Stimulated activated CD4-positive, alpha-beta T cell treated with anti-CD3 and anti-CD28 coated beads, Interleukin-4, amount 100 ng/mL, for 48 hours (primary cell): ENCODE measurements at regions not wholly inside any gene's neighbourhood (a gene's known extent, or its start where the extent isn't known, plus 50 kb on each side); places are given as distances from the start of the nearest gene placed in this dataset.
"Not testable (repeated sequence)": the region's sequence is repeated elsewhere in the genome, so short reads cannot be mapped to it uniquely, and the experiment has no call there.

ENCODE experiments used
- DNase-seq, 2 donors: peaks; one replicate each; pipeline ENCODE4 v3.0.0-alpha.2; 2020; ENCODE audit warnings: low read depth in 2 of 2

GRCh38 chr7:142568435-142569097, 180.7 kb upstream of the PRSS1 start:
- no peak for DNase-seq

GRCh38 chr7:142567201-142568075, 181.8 kb upstream of the PRSS1 start:
- DNase-seq = no peak

- DNase-seq = no peak
These were observed 183.0 kb upstream of the PRSS1 start for GRCh38 chr7:142566271-142566670.

GRCh38 chr7:142564125-142564524, 185.1 kb upstream of the PRSS1 start:
- not testable (repeated sequence) for DNase-seq

GRCh38 chr7:142563470-142563869, 185.8 kb upstream of the PRSS1 start:
- DNase-seq = no peak

- DNase-seq = no peak
These were observed 186.6 kb upstream of the PRSS1 start for GRCh38 chr7:142562688-142563087.

GRCh38 chr7:142561396-142561795, 187.9 kb upstream of the PRSS1 start:
- not testable (repeated sequence) for DNase-seq

GRCh38 chr7:142560770-142561169, 188.5 kb upstream of the PRSS1 start:
- DNase-seq = not testable (repeated sequence)

GRCh38 chr7:142560166-142560565, 189.1 kb upstream of the PRSS1 start:
- no peak for DNase-seq

GRCh38 chr7:142557971-142558582, 191.2 kb upstream of the PRSS1 start:
- DNase-seq = peak in 1 of 2 donors; percentile 38

GRCh38 chr7:142556740-142557139, 192.5 kb upstream of the PRSS1 start:
- no peak for DNase-seq

- DNase-seq = no peak
These were observed 194.4 kb upstream of the PRSS1 start for GRCh38 chr7:142554560-142555532.

- no peak for DNase-seq
These were observed 196.1 kb upstream of the PRSS1 start for GRCh38 chr7:142553216-142553615.

GRCh38 chr7:142548978-142549377, 200.3 kb upstream of the PRSS1 start:
- no peak for DNase-seq

- DNase-seq = no peak
These were observed 202.8 kb upstream of the PRSS1 start for GRCh38 chr7:142546452-142546851.

GRCh38 chr7:142542942-142543341, 206.3 kb upstream of the PRSS1 start:
- DNase-seq = no peak

GRCh38 chr7:142542105-142542504, 207.2 kb upstream of the PRSS1 start:
- no peak for DNase-seq

GRCh38 chr7:142540371-142540770, 208.9 kb upstream of the PRSS1 start:
- DNase-seq = no peak

- DNase-seq = no peak
These were observed 209.4 kb upstream of the PRSS1 start for GRCh38 chr7:142539901-142540300.

- DNase-seq = no peak
These were observed 211.5 kb upstream of the PRSS1 start for GRCh38 chr7:142537760-142538159.

GRCh38 chr7:142535123-142535779, 214.0 kb upstream of the PRSS1 start:
- DNase-seq = peak; percentile 69 to 74
